ENCODE measurements at regions not wholly inside any gene's neighbourhood (a gene's known extent, or its start where the extent isn't known, plus 50 kb on each side); places are given as distances from the start of the nearest gene placed in this dataset.

DNA sequence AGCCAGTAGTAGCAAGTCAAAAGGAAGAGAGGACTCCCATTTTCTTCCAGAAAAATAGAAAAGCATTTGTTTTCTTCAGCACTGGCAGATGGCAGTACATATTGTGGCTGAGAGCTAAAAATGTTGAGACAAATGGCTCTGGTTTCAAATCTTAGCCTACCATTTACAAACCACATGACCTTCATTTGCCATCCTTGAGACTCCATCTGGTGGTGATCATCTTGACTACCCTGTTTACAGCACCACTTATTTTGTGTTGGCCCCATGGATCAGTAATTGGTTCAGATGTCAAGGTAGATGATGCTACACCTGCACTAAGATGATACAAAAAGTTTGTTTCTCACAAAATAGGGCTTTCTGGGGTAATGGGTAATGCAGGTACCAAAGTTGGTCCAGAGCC lies 951.8 kb upstream of the IGFBP7 start:
- Mint-ChIP-seq H3K27ac (no peak overlapping the region), H3K4me3 (no peak overlapping the region), H3K36me3 (ENCODE audit: low read depth) (no peaks in the 10 kb centered on the region), H3K4me1 (peaks cover 15% of the 10 kb centered on the region), H3K27me3 (ENCODE audit: low read depth, poor library complexity) (peaks cover 4% of the 10 kb centered on the region), H3K9me3 (no peaks in the 10 kb centered on the region)
- TF ChIP-seq, protein P1, sequence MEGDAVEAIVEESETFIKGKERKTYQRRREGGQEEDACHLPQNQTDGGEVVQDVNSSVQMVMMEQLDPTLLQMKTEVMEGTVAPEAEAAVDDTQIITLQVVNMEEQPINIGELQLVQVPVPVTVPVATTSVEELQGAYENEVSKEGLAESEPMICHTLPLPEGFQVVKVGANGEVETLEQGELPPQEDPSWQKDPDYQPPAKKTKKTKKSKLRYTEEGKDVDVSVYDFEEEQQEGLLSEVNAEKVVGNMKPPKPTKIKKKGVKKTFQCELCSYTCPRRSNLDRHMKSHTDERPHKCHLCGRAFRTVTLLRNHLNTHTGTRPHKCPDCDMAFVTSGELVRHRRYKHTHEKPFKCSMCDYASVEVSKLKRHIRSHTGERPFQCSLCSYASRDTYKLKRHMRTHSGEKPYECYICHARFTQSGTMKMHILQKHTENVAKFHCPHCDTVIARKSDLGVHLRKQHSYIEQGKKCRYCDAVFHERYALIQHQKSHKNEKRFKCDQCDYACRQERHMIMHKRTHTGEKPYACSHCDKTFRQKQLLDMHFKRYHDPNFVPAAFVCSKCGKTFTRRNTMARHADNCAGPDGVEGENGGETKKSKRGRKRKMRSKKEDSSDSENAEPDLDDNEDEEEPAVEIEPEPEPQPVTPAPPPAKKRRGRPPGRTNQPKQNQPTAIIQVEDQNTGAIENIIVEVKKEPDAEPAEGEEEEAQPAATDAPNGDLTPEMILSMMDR (IDR thresholded peaks at IDR 0.05): no peak
- no peak for DNase-seq

DNA sequence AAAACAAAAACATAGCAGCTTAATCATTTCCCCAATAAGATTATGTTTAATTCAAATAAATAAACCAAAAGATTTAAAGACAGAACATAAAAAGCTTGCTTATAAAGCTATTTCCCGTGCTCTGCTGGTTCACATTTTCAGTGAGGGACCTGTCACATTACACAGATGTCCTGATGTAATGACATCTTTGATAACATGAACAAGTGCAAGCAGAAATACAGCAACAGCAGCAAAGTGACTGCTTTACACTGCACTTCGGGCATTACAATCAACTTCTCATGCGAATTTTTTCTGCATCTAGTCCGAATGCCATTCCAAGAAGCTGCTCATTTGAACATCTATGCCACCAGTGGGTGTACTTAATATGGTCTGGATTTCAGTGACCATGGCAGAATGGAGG lies 940.3 kb upstream of the IGFBP7 start:
- Mint-ChIP-seq H3K4me1 (peaks cover 5% of the 10 kb centered on the region), H3K27ac (no peak overlapping the region), H3K36me3 (ENCODE audit: low read depth) (no peaks in the 10 kb centered on the region), H3K4me3 (no peak overlapping the region), H3K27me3 (ENCODE audit: low read depth, poor library complexity) (peaks cover 4% of the 10 kb centered on the region), H3K9me3 (peaks cover 7% of the 10 kb centered on the region)
- TF ChIP-seq, protein P1 (IDR thresholded peaks at IDR 0.05): no peak
- no peak for DNase-seq

DNA sequence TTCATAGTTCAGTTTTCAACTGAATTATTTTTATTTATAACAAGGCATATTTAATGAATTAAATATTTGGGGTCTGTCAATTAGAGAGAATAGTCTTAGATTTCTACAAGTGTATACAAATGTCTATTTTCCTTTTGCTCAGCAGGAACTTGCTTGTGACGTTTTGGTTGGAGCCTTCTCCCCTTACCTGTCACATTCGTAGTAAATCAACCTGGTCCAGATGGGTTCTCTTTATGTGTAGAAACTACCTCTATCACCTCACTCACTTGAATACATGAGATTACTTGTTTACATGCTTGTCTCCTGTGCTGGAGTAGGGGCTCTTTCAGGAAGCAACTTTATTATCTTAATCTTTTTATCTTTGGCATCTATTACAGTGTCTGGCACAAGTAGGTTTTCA lies 938.3 kb upstream of the IGFBP7 start:
- H3K4me3 Mint-ChIP-seq: no peak overlapping the region
- H3K9me3 Mint-ChIP-seq: peaks cover 24% of the 10 kb centered on the region
- H3K27me3 Mint-ChIP-seq (ENCODE audit: low read depth, poor library complexity): peaks cover 4% of the 10 kb centered on the region
- no peak overlapping the region for H3K27ac Mint-ChIP-seq
- H3K4me1 Mint-ChIP-seq: peaks cover 5% of the 10 kb centered on the region
- DNase-seq: no peak
- H3K36me3 Mint-ChIP-seq (ENCODE audit: low read depth): no peaks in the 10 kb centered on the region
- TF ChIP-seq, protein P1 (IDR thresholded peaks at IDR 0.05): no peak

DNA sequence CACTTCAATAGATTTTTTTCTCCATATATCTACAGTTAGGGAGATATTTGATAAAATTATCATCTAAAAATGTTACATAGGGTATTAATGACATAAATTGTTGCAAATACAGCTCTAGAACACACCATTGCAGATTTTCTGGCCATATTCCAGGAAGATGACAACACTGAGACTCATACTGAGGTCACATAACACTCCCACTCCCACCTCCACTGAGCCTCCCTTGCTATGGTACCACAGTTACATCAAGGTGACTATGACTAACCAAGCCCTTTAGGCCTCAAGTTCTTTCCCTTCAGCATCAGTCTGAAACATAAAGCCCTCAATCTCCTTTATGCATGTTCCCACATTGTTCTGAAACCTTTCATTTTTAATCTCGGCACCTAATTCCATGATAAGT lies 932.0 kb upstream of the IGFBP7 start:
- Mint-ChIP-seq H3K4me1 (no peaks in the 10 kb centered on the region), H3K27me3 (ENCODE audit: low read depth, poor library complexity) (peaks cover 2% of the 10 kb centered on the region), H3K36me3 (ENCODE audit: low read depth) (no peaks in the 10 kb centered on the region), H3K27ac (no peak overlapping the region), H3K9me3 (peaks cover 33% of the 10 kb centered on the region), H3K4me3 (no peak overlapping the region)
- no peak for DNase-seq
- TF ChIP-seq, protein P1 (IDR thresholded peaks at IDR 0.05): no peak

DNA sequence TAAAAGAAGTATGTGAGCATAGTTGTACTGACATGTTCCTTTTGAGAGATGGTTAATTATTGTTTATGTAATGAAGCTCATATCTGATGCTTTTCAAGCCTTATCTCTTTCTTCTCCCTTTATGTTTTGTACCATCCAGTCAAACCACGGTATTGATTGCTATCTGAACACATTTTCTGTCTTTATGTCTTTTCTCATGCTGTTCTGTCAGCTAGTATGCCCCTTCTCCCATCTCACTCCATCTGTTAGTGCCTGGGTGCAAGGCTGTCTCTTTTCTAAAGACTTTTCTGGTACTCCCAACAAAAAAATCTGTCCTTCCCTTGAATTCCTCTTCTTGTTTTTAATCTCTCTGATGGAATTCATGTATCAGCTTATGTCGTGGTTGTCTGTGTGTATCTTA lies 883.8 kb upstream of the IGFBP7 start:
- no peak for DNase-seq
- H3K27ac Mint-ChIP-seq: no peak overlapping the region
- no peaks in the 10 kb centered on the region for H3K36me3 Mint-ChIP-seq (ENCODE audit: low read depth)
- H3K4me3 Mint-ChIP-seq: no peak overlapping the region
- H3K9me3 Mint-ChIP-seq: no peaks in the 10 kb centered on the region
- TF ChIP-seq, protein P1 (IDR thresholded peaks at IDR 0.05): no peak
- peaks cover 4% of the 10 kb centered on the region for H3K27me3 Mint-ChIP-seq (ENCODE audit: low read depth, poor library complexity)
- H3K4me1 Mint-ChIP-seq: no peaks in the 10 kb centered on the region

DNA sequence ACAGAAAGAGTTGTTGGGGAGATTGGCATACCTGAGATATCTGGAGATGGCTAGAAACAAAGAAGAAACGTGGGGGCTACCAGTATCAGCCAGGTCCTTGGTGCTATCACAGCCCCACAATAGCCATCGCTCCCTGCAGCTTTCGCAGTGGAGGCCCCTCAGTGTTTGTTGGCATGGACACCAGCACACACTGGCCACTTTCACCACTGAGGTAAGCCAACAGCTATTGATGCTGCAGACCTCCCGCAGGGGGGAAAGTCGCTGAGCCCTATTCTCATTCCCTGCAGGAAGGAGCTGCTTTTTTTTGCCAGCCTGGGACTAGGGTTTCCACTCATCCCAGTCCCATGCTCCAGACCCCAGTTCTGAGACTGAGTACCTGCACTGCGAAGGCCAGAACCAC lies 879.2 kb upstream of the IGFBP7 start:
- Mint-ChIP-seq H3K9me3 (no peaks in the 10 kb centered on the region), H3K36me3 (ENCODE audit: low read depth) (no peaks in the 10 kb centered on the region), H3K27ac (no peak overlapping the region), H3K27me3 (ENCODE audit: low read depth, poor library complexity) (peaks cover 4% of the 10 kb centered on the region), H3K4me3 (no peak overlapping the region), H3K4me1 (no peaks in the 10 kb centered on the region)
- TF ChIP-seq, protein P1 (IDR thresholded peaks at IDR 0.05): no peak
- DNase-seq: no peak
